Activated B cell treated with CpG ODN at 0.5 μM for 24 hours (primary cell): ENCODE measurements at regions not wholly inside any gene's neighbourhood (a gene's known extent, or its start where the extent isn't known, plus 50 kb on each side); places are given as distances from the start of the nearest gene placed in this dataset.
"Not testable (repeated sequence)": the region's sequence is repeated elsewhere in the genome, so short reads cannot be mapped to it uniquely, and the experiment has no call there.

Experiments
- ATAC-seq: fragments of 200-7000 bp; cut with Tn5 transposase; one replicate; pipeline ENCODE4 v1.10.0; 2021; ENCODE audit warnings: low read depth, mild to moderate bottlenecking, moderate library complexity
- CTCF ChIA-PET: fragments of 350-600 bp; sonication (Branson Sonifier 250); formaldehyde crosslinking; loops from one replicate; lab custom pipeline; 2021; ENCODE audit warnings: antibody characterized with exemption; lab: Charles Lee
- POLR2A ChIA-PET: fragments of 350-600 bp; sonication (Branson Sonifier 250); formaldehyde crosslinking; loops from one replicate; lab custom pipeline; 2021; ENCODE audit warnings: antibody characterized with exemption; lab: Charles Lee
- DNase-seq: peaks from one replicate; pipeline ENCODE4 v3.0.0; 2022
- H3K27ac Mint-ChIP-seq: one replicate; pipeline ENCODE4 v1.8.0; 2020; ENCODE audit warnings: mixed read lengths
- H3K27me3 Mint-ChIP-seq: one replicate; pipeline ENCODE4 v1.8.0; 2021; ENCODE audit warnings: mixed read lengths
- H3K36me3 Mint-ChIP-seq: one replicate; pipeline ENCODE4 v1.8.0; 2021; ENCODE audit warnings: low read depth, mixed read lengths
- H3K4me1 Mint-ChIP-seq: one replicate; pipeline ENCODE4 v1.8.0; 2021; ENCODE audit warnings: mixed read lengths
- H3K4me3 Mint-ChIP-seq: one replicate; pipeline ENCODE4 v1.8.0; 2020; ENCODE audit warnings: mild to moderate bottlenecking, mixed read lengths
- H3K9me3 Mint-ChIP-seq: one replicate; pipeline ENCODE4 v1.8.0; 2020; ENCODE audit warnings: mixed read lengths
- CTCF ChIP-seq: fragments of 200-600 bp; IDR thresholded peaks from one replicate; pipeline ENCODE4 v1.8.0; 2022; ENCODE audit warnings: antibody characterized with exemption, mild to moderate bottlenecking
- intact Hi-C: fragments of 100-400 bp; cut with micrococcal nuclease; formaldehyde crosslinking; loops from one replicate; pipeline ENCODE4 v1.15.1; 2024

GRCh38 chr1:166395729-166396128 lies 228.9 kb upstream of the FAM78B start:
- H3K27ac Mint-ChIP-seq: no peak overlapping the region
- DNase-seq (no peak), ATAC-seq (no peak)
- no peaks in the 10 kb centered on the region for H3K27me3 Mint-ChIP-seq
- CTCF ChIA-PET: no interaction called here
- POLR2A ChIA-PET: no interaction called here
- no peak overlapping the region for H3K4me3 Mint-ChIP-seq
- no peak for TF ChIP-seq CTCF
- H3K36me3 Mint-ChIP-seq: no peaks in the 10 kb centered on the region
- H3K9me3 Mint-ChIP-seq: no peaks in the 10 kb centered on the region
- intact Hi-C loops: no loop called here
- H3K4me1 Mint-ChIP-seq: no peaks in the 10 kb centered on the region

- H3K27ac Mint-ChIP-seq, POLR2A ChIA-PET, DNase-seq, CTCF ChIA-PET, H3K27me3 Mint-ChIP-seq, H3K36me3 Mint-ChIP-seq, ATAC-seq, H3K4me3 Mint-ChIP-seq, H3K4me1 Mint-ChIP-seq, intact Hi-C loops: not testable (repeated sequence)
- peaks cover 14% of the 10 kb centered on the region for H3K9me3 Mint-ChIP-seq
These were observed 242.7 kb upstream of the FAM78B start for GRCh38 chr1:166409253-166410082.

- H3K36me3 Mint-ChIP-seq: no peaks in the 10 kb centered on the region
- H3K27ac Mint-ChIP-seq: no peak overlapping the region
- peaks cover 4% of the 10 kb centered on the region for H3K27me3 Mint-ChIP-seq
- intact Hi-C loops: no loop called here
- H3K9me3 Mint-ChIP-seq: peaks cover 14% of the 10 kb centered on the region
- POLR2A ChIA-PET: no interaction called here
- no peak for TF ChIP-seq CTCF
- H3K4me3 Mint-ChIP-seq: no peak overlapping the region
- DNase-seq (no peak), ATAC-seq (no peak)
- CTCF ChIA-PET: no interaction called here
- H3K4me1 Mint-ChIP-seq: no peaks in the 10 kb centered on the region
These were observed 243.2 kb upstream of the FAM78B start for GRCh38 chr1:166410083-166410385.

GRCh38 chr1:166416831-166417230 lies 250.0 kb upstream of the FAM78B start:
- H3K4me3 Mint-ChIP-seq, DNase-seq, ATAC-seq, POLR2A ChIA-PET, H3K4me1 Mint-ChIP-seq, H3K27ac Mint-ChIP-seq, intact Hi-C loops, H3K36me3 Mint-ChIP-seq, CTCF ChIA-PET, H3K9me3 Mint-ChIP-seq: not testable (repeated sequence)
- H3K27me3 Mint-ChIP-seq: peaks cover 16% of the 10 kb centered on the region

GRCh38 chr1:166418344-166418933 lies 251.6 kb upstream of the FAM78B start:
- CTCF ChIA-PET: no interaction called here
- no peak for ATAC-seq
- Mint-ChIP-seq H3K4me1 (no peaks in the 10 kb centered on the region), H3K4me3 (no peak overlapping the region), H3K36me3 (no peaks in the 10 kb centered on the region), H3K27me3 (peaks cover 15% of the 10 kb centered on the region), H3K27ac (no peak overlapping the region), H3K9me3 (no peaks in the 10 kb centered on the region)
- intact Hi-C loops: no loop called here
- TF ChIP-seq CTCF: no peak
- POLR2A ChIA-PET: no interaction called here
- no peak for DNase-seq

- H3K4me3 Mint-ChIP-seq, CTCF ChIA-PET, H3K4me1 Mint-ChIP-seq, intact Hi-C loops, H3K27ac Mint-ChIP-seq, H3K27me3 Mint-ChIP-seq, POLR2A ChIA-PET, ATAC-seq, H3K9me3 Mint-ChIP-seq, DNase-seq, H3K36me3 Mint-ChIP-seq: not testable (repeated sequence)
These were observed 255.8 kb upstream of the FAM78B start for GRCh38 chr1:166422586-166422985.
